ENCODE measurements at regions not wholly inside any gene's neighbourhood (a gene's known extent, or its start where the extent isn't known, plus 50 kb on each side); places are given as distances from the start of the nearest gene placed in this dataset.

- TF ChIP-seq CTCF (IDR thresholded peaks at IDR 0.05; ENCODE audit: borderline replicate concordance, extremely low read depth, low read length, poor library complexity, severe bottlenecking) (no peak), EZH2 (IDR thresholded peaks at IDR 0.05; ENCODE audit: borderline replicate concordance, low read depth, low read length, severe bottlenecking) (no peak)
These were observed 208.2 kb downstream of the COL12A1 start for GRCh38 chr6:74997646-74998045.
